ENCODE measurements at regions not wholly inside any gene's neighbourhood (a gene's known extent, or its start where the extent isn't known, plus 50 kb on each side); places are given as distances from the start of the nearest gene placed in this dataset.
A peak's percentile ranks its signal among the peaks of the same experiment; 100 is the strongest.
"Not testable (repeated sequence)": the region's sequence is repeated elsewhere in the genome, so short reads cannot be mapped to it uniquely, and the experiment has no call there.

GRCh38 chr18:15164446-15164845, 416.5 kb downstream of the ANKRD30B start:
- DNase-seq: not testable (repeated sequence)

DNA sequence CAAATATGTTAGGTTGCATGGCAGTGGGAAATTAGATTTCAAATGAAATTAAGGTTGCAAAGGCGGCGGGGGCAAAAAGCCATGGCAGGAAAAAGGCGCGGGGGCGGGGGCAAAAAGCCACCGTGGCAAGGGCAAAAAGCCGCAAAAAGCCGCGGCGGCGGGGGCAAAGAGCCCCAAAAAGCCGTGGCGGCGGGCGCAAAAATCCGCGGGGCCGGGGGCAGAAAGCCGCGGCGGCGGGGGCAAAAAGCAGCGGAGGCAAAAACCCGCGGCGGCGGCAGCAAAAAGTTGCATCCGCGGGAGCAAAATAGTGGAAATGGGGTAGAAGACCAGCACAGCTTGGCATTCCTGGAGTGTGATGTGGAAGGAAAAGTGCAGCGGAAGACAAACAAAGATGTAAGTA, 417.1 kb downstream of the ANKRD30B start:
- DNase-seq: no peak

DNA sequence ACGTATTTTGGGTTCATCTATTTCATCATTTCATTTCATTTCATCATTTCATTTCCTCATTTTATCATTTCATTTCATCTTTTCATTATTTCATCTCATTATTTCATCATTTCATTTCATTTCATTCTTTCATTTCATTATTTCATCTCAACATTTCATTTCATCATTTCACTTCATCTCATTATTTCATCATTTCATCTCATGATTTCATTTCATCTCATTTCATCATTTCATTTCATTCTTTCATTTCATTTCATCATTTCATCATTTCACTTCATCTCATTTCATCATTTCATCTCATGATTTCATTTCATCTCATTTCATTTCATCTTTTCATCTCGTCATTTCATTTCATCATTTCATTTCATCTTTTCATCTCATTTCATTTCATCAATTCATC, 445.1 kb downstream of the ANKRD30B start:
- not testable (repeated sequence) for DNase-seq

DNA sequence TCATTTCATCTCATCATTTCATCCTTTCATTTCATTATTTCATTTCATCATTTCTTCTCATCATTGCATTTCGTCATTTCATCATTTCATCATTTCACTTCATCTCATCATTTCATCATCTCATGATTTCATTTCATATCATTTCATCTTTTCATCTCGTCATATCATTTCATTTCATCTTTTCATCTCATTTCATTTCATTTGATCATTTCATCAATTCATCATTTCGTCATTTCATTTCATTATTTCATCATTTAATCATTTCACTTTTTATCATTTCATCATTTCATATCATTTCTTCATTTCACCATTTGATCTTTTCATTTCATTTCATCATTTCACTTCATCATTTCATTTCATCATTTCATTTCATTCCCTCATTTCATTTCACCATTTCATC, 445.8 kb downstream of the ANKRD30B start:
- DNase-seq: not testable (repeated sequence)

DNA sequence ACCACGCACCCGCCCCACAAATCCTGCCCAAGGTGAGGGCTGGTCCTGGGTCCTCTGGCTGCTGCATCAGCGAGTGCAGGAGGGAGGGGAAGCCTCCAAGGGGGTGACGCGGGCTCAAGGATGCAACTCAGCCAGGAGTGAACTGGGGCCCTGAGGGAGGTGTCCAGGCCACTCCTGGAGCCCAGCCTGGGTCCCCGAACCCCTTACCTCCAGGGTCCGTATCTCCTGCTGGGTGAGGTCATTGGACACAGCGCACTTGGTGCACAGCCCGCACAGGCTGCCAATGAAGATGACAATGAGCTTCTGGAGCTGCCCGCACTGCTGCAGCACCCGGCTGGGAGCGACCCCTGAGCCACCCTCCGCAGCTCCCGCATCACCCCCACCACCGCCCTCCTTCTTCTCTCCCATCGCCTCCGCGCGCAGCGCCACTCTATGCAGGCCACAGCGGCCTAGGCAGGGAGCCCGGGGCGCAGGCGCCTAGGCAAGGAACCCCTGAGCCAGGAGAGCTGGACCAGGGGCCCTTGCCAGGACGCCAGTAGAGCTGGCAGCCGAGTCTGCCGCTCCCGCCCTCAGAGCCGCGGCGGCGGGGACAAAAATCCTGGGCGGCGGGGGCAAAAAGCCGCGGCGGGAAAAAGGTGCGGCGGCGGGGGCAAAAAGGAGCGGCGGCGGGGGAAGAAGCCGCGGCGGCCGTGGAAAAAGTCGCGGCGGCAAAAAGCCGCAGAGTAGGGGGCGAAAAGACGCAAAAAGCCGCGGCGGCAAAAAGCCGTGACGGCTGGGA, 449.6 kb downstream of the ANKRD30B start:
- peak in 43 of 56 donors; percentile 1 to 68 (median 23) for DNase-seq

DNA sequence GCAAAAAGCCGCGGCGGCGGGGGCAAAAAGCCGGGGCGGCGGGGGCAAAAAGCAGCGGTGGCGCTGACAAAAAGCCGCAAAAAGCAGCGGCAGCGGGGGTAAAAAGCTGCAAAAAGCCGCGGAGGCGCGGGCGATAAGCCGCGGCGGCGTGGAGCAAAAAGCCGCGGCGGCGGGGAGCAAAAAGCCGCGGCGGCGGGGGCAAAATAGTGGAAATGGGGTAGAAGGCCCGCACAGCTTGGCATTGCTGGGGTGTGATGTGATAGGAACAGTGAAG, 450.1 kb downstream of the ANKRD30B start:
- peak in 18 of 56 donors; percentile 3 to 44 (median 15) for DNase-seq
